Esophagus mucosa (tissue), 1 donor: ENCODE measurements at regions not wholly inside any gene's neighbourhood (a gene's known extent, or its start where the extent isn't known, plus 50 kb on each side); places are given as distances from the start of the nearest gene placed in this dataset.

Experiments
- ATAC-seq: fragments of 200-7000 bp; cut with Tn5 transposase; one replicate; pipeline ENCODE4 v1.9.1; 2020
- donor health status: DM: yes; HTN: yes; CAD: no.

DNA sequence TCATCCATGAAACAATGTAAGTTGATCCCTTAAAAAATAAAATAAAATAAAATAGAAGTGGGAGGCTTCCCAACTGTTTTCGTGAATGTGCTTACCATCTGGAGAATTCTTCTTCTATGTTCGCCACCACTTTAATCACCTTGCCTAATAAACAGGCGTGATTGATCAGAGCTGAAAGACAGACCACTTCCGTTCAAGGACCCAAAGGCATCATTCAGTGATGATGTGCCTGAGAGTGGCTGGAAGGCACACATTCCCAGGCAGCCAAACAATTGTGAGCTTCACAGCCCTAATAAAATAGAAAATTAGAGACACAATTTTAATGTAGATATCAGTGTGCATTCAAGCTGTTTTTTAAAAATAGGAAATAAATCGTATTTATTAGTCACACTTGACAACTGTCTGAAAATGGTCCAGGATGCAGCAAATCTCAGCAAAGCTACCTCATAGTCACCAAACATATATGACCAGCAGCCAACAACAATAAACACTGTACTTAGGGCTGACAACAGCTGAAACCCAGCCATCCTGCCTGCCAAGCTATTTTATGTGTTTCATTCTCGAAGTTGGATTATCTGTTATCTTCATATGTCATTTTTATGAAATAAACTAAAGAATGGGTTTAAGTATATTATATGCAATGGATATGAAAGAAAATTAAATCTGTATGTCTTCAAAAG lies 163.2 kb upstream of the FAM9B start:
- no peak for ATAC-seq

DNA sequence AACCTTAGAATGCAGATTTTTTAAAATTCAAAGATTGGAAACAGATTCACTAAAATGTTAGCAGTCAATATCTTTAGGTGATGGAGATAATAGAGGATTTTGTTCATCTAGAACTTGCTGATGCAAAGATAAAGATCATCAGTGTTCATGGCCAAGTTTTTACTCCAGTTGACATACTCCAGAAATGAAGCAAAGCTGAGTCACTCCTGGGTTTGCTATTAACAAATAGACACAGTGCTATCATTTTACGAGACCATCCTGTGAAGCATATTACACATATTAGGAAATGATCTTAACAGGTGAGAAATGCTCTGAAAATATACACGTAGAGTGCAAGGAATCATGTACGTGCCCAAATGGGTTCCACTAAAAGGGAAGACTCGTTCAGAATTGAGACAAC lies 170.6 kb upstream of the FAM9B start:
- ATAC-seq = no peak

DNA sequence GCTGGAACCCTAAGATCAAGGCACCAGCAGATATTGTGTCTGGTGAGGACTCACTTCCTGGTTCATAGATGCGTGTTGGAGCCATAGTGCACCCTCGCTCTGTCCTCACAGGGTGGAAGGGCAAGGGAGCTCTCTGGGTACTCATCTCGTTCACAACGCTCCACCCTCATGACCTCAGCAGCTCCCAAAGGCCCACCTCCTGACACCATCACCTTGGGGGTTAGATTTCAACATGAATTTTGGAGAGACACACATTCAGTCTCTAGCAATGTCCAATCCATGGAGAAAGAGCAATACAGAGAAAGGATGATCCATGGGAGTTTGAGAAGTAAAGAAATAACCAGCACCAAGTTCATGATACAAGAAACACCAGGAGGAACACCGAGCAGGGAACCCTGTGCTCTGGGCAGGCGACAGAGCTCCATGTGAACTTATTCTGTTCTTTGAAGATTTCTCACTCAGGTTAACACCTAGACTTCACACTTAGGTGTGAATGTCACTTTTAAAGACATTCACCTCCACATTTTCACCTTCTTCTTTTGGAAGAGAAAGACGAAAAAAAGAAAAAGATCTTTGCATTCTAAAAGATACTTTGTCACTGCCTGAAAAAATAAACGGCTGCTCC lies 171.8 kb upstream of the FAM9B start:
- ATAC-seq = no peak

DNA sequence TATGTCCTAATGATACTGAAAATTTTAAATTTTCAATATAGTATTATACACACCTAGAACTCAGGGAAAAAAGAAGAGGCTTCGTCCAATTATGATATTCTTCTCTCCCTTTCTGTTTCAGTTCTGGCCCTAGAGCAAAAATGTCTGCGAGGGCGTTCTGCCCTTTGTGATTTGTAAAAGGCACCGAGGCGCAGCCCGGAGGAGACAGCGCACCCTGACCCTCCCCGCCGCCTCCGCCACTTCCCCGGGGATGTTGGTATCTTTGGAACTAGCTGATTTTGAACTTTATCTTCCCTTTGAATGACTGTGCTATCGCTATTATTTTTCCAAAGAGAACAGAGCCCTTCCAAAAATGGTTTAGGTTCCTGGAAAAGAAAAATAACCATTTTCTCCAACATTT lies 173.2 kb upstream of the FAM9B start:
- no peak for ATAC-seq

- ATAC-seq = no peak
Measured at GRCh38 chrX:9211269-9211668, 177.3 kb upstream of the FAM9B start.

- no peak for ATAC-seq
Measured at GRCh38 chrX:9221781-9222180, 187.9 kb upstream of the FAM9B start.

GRCh38 chrX:9222299-9222698 lies 188.4 kb upstream of the FAM9B start:
- ATAC-seq = no peak

DNA sequence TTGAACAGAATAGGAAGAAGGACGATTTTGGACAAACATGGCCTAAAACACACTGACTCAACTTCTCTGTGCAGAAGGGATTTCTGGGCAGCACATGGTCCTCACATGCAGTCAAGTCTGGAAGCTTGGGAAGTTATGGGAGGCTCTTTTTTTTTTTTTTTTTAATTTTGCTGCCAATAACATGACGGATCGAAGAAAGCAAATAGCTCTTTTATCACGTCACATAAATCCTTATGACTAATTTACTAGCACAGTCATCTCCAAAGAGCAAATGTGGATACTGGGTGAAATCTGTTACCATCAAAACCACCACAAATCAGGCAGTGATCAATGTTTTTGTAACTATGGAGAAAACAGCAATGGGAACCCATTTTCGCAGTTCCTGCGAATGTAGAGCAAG lies 193.3 kb upstream of the FAM9B start:
- no peak for ATAC-seq

GRCh38 chrX:9231491-9231890 lies 197.6 kb upstream of the FAM9B start:
- no peak for ATAC-seq

GRCh38 chrX:9233141-9233540 lies 199.2 kb upstream of the FAM9B start:
- no peak for ATAC-seq

DNA sequence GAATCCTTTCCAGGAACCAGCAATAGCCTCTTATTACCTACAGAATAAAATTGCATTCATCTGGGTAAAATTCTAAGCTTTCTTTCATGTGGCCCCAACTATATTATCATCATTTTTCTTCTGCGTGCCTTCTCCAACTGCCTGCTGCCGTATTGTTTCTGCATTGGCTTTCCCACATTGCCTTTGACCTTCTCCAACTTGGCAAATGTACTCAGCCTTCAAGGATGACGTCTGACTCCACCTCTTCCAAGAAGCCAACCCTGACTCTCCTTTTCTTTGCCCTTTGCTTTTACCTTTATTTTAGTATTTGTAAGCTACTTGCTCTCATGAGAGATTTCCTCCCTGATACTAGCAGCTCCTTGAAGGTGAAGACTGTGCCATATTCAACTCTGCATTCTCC lies 200.4 kb upstream of the FAM9B start:
- ATAC-seq = no peak

GRCh38 chrX:9235722-9236121 lies 201.8 kb upstream of the FAM9B start:
- no peak for ATAC-seq

GRCh38 chrX:9240956-9241355 lies 207.0 kb upstream of the FAM9B start:
- ATAC-seq = no peak

GRCh38 chrX:9241427-9241826 lies 207.5 kb upstream of the FAM9B start:
- no peak for ATAC-seq

DNA sequence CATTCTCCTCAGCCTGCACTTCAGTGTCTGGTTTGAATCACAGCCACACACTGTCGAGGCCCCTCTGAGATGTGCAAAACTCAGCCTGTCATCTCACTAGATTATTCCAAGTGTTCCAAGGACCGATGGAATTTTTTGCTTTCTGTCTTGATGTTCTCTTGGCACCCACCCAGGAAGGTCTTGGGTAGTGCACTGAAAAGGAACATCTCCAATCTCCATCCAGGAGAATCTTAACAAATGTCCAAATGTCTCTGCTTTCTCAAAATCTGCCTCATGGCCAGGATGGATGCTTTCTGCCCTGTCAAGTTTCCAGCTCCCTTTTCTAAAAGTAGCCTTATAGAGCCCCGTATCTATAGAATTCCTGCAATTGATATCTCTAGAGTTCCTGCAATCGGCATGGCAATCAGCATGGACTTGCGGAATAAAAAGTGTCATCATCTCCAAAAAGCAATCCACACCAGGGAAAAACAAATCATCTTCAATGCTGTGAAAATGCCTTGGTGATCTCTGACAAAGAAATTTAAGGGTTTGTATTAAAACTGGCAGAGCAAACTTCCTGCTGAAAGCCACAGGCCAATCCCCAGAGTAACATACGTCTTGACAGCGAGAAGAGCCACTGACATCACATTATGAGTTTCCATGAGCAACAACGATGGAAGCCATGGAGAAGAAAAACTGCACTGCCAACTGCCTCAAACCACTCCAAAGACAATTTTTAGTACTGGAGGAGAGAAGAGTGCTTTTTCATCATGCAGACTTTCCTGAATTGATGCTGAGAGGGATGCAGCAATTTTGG lies 215.3 kb upstream of the FAM9B start:
- ATAC-seq = no peak

GRCh38 chrX:9252182-9252581 lies 212.7 kb upstream of the TBL1X start:
- ATAC-seq = no peak

- no peak for ATAC-seq
Measured at GRCh38 chrX:9253211-9253610, 211.6 kb upstream of the TBL1X start.

- ATAC-seq = no peak
Measured at GRCh38 chrX:9257718-9258420, 207.0 kb upstream of the TBL1X start.

- ATAC-seq = no peak
Measured at GRCh38 chrX:9258421-9259104, 206.3 kb upstream of the TBL1X start.

DNA sequence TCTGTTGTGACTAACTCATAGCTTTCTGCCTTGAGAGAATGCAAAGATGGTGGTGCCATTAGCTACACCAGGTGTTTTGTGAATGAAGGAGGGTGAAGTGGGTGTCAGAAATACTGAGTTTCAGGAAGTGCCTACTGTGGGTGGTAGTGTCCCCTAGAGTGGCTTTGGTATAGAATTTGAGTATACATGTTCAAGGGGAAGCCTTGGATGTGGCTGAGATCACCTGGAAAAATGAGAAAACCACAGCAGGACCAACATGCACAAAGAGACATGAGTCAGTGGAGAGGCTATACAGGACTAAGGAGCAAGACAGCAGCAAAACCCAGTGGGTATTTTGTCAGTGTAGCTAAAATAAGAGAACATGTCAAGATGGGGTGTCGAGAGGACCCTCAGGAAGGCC lies 204.3 kb upstream of the TBL1X start:
- ATAC-seq = no peak

- no peak for ATAC-seq
Measured at GRCh38 chrX:9267415-9267814, 197.4 kb upstream of the TBL1X start.

- no peak for ATAC-seq
Measured at GRCh38 chrX:9269134-9269533, 195.7 kb upstream of the TBL1X start.
